Astrocyte (in vitro differentiated cells and primary cell): ENCODE measurements at regions not wholly inside any gene's neighbourhood (a gene's known extent, or its start where the extent isn't known, plus 50 kb on each side); places are given as distances from the start of the nearest gene placed in this dataset.

Source experiments
- DNase-seq: peaks from one replicate; pipeline ENCODE4 v3.0.0-alpha.2; 2010; ENCODE audit warnings: low read depth
- FAIRE-seq: peaks from 2 replicates; lab custom pipeline; 2011; peaks lifted over from hg19 to GRCh38; lab: Jason Lieb, UNC
- H2AFZ ChIP-seq: 2 replicates; pipeline ENCODE4 v1.6.0; 2012; ENCODE audit warnings: low read depth, low read length, inconsistent platforms
- H3K27ac ChIP-seq: 2 replicates; pipeline ENCODE4 v1.5.1; 2011; ENCODE audit warnings: low read depth, low read length, inconsistent platforms
- H3K27me3 ChIP-seq: 2 replicates; pipeline ENCODE4 v1.6.0; 2011; ENCODE audit warnings: low read length, inconsistent platforms; ENCODE audit not compliant: insufficient read depth
- H3K36me3 ChIP-seq: 2 replicates; pipeline ENCODE4 v1.5.1; 2011; ENCODE audit warnings: low read length, inconsistent platforms; ENCODE audit not compliant: insufficient read depth
- H3K4me1 ChIP-seq: 2 replicates; pipeline ENCODE4 v1.5.1; 2011; ENCODE audit warnings: low read length, inconsistent platforms; ENCODE audit not compliant: insufficient read depth
- H3K4me2 ChIP-seq: 2 replicates; pipeline ENCODE4 v1.6.0; 2012; ENCODE audit warnings: low read length, inconsistent platforms
- H3K4me3 ChIP-seq: 2 replicates; pipeline ENCODE4 v1.5.1; 2011; ENCODE audit warnings: low read depth, mild to moderate bottlenecking, low read length, inconsistent platforms; ENCODE audit not compliant: insufficient read depth
- H3K79me2 ChIP-seq: 2 replicates; pipeline ENCODE4 v1.6.0; 2012; ENCODE audit warnings: mild to moderate bottlenecking, low read length, inconsistent platforms; ENCODE audit not compliant: insufficient read depth
- H3K9ac ChIP-seq: 2 replicates; pipeline ENCODE4 v1.6.0; 2012; ENCODE audit warnings: mild to moderate bottlenecking, low read length, inconsistent platforms
- H3K9me3 ChIP-seq: 2 replicates; pipeline ENCODE4 v1.5.1; 2012; ENCODE audit warnings: low read depth, mild to moderate bottlenecking, low read length, inconsistent platforms; ENCODE audit not compliant: insufficient read depth
- H4K20me1 ChIP-seq: 2 replicates; pipeline ENCODE4 v1.6.0; 2012; ENCODE audit warnings: low read length, inconsistent platforms; ENCODE audit not compliant: insufficient read depth
- H3K27ac Mint-ChIP-seq: one replicate; pipeline ENCODE4 v1.8.0; 2021; ENCODE audit warnings: mild to moderate bottlenecking, mixed read lengths; ENCODE audit not compliant: unreplicated experiment
- H3K27me3 Mint-ChIP-seq: one replicate; pipeline ENCODE4 v1.8.0; 2021; ENCODE audit warnings: low read depth, mixed read lengths; ENCODE audit not compliant: unreplicated experiment
- H3K36me3 Mint-ChIP-seq: one replicate; pipeline ENCODE4 v1.8.0; 2021; ENCODE audit warnings: low read depth, mixed read lengths; ENCODE audit not compliant: unreplicated experiment
- H3K4me1 Mint-ChIP-seq: one replicate; pipeline ENCODE4 v1.8.0; 2021; ENCODE audit warnings: low read depth, mixed read lengths; ENCODE audit not compliant: unreplicated experiment
- H3K4me3 Mint-ChIP-seq: one replicate; pipeline ENCODE4 v1.8.0; 2021; ENCODE audit warnings: mild to moderate bottlenecking, moderate library complexity, mixed read lengths; ENCODE audit not compliant: unreplicated experiment
- H3K9me3 Mint-ChIP-seq: one replicate; pipeline ENCODE4 v1.8.0; 2021; ENCODE audit warnings: mild to moderate bottlenecking, mixed read lengths; ENCODE audit not compliant: unreplicated experiment
- CTCF ChIP-seq: IDR thresholded peaks from 2 replicates; pipeline ENCODE4 v1.5.1; 2011; ENCODE audit warnings: low read depth, mild to moderate bottlenecking, inconsistent platforms, low read length, moderate library complexity; ENCODE audit not compliant: insufficient read depth
- EZH2 ChIP-seq: IDR thresholded peaks from 2 replicates; pipeline ENCODE4 v1.6.1; 2012; ENCODE audit warnings: mild to moderate bottlenecking, low read length, inconsistent platforms; ENCODE audit not compliant: insufficient read depth

GRCh38 chr22:49673048-49673447, 154.6 kb downstream of the BRD1 start:
- Mint-ChIP-seq H3K36me3 (no peaks in the 10 kb centered on the region), H3K9me3 (peaks cover 8% of the 10 kb centered on the region), H3K4me3 (no peak overlapping the region), H3K27ac (no peak overlapping the region), H3K27me3 (peaks cover 60% of the 10 kb centered on the region), H3K4me1 (no peaks in the 10 kb centered on the region)
- Histone ChIP-seq H3K36me3 (no peaks in the 10 kb centered on the region), H3K9me3 (no peaks in the 10 kb centered on the region), H2AFZ (no peak overlapping the region), H3K9ac (no peak overlapping the region), H3K4me3 (no peak overlapping the region), H4K20me1 (no peaks in the 10 kb centered on the region), H3K27me3 (peaks cover 11% of the 10 kb centered on the region), H3K4me2 (no peak overlapping the region), H3K79me2 (no peaks in the 10 kb centered on the region), H3K4me1 (no peaks in the 10 kb centered on the region), H3K27ac (no peak overlapping the region)
- no peak for DNase-seq
- FAIRE-seq: no peak
- TF ChIP-seq EZH2 (no peak), CTCF (no peak)

GRCh38 chr22:49672014-49672516, 155.6 kb downstream of the BRD1 start:
- H3K36me3 ChIP-seq: no peaks in the 10 kb centered on the region
- H3K4me1 ChIP-seq: no peaks in the 10 kb centered on the region
- no peak overlapping the region for H2AFZ ChIP-seq
- H4K20me1 ChIP-seq: no peaks in the 10 kb centered on the region
- peaks cover 11% of the 10 kb centered on the region for H3K27me3 ChIP-seq
- no peak overlapping the region for H3K4me3 ChIP-seq
- H3K27me3 Mint-ChIP-seq: peaks cover 58% of the 10 kb centered on the region
- DNase-seq (no peak), FAIRE-seq (no peak)
- no peaks in the 10 kb centered on the region for H3K79me2 ChIP-seq
- peaks cover 8% of the 10 kb centered on the region for H3K9me3 Mint-ChIP-seq
- H3K4me1 Mint-ChIP-seq: no peaks in the 10 kb centered on the region
- no peaks in the 10 kb centered on the region for H3K9me3 ChIP-seq
- H3K9ac ChIP-seq: no peak overlapping the region
- H3K36me3 Mint-ChIP-seq: no peaks in the 10 kb centered on the region
- no peak overlapping the region for H3K27ac Mint-ChIP-seq
- no peak for TF ChIP-seq EZH2
- TF ChIP-seq CTCF: no peak
- H3K4me3 Mint-ChIP-seq: no peak overlapping the region
- H3K27ac ChIP-seq: no peak overlapping the region
- no peak overlapping the region for H3K4me2 ChIP-seq

- H3K4me3 ChIP-seq: no peak overlapping the region
- peak overlapping the region; percentile 36 for H3K4me3 Mint-ChIP-seq
- no peaks in the 10 kb centered on the region for H4K20me1 ChIP-seq
- DNase-seq (no peak), FAIRE-seq (no peak)
- H3K27me3 Mint-ChIP-seq: peaks cover 57% of the 10 kb centered on the region
- H3K27ac ChIP-seq: no peak overlapping the region
- H3K27ac Mint-ChIP-seq: no peak overlapping the region
- no peaks in the 10 kb centered on the region for H3K9me3 ChIP-seq
- H3K36me3 ChIP-seq: no peaks in the 10 kb centered on the region
- H2AFZ ChIP-seq: no peak overlapping the region
- no peaks in the 10 kb centered on the region for H3K36me3 Mint-ChIP-seq
- H3K4me1 ChIP-seq: no peaks in the 10 kb centered on the region
- peaks cover 8% of the 10 kb centered on the region for H3K9me3 Mint-ChIP-seq
- no peak overlapping the region for H3K9ac ChIP-seq
- H3K4me2 ChIP-seq: no peak overlapping the region
- peaks cover 11% of the 10 kb centered on the region for H3K27me3 ChIP-seq
- no peaks in the 10 kb centered on the region for H3K79me2 ChIP-seq
- no peak for TF ChIP-seq CTCF
- no peaks in the 10 kb centered on the region for H3K4me1 Mint-ChIP-seq
These were observed 156.2 kb downstream of the BRD1 start for GRCh38 chr22:49671331-49672013.
